Erythroblast (primary cell): ENCODE measurements at regions not wholly inside any gene's neighbourhood (a gene's known extent, or its start where the extent isn't known, plus 50 kb on each side); places are given as distances from the start of the nearest gene placed in this dataset.

Experiments
- GATA1 ChIP-seq: IDR thresholded peaks from 2 replicates; pipeline ENCODE4 v1.6.1; 2011; ENCODE audit warnings: low read depth, mild to moderate bottlenecking, control low read depth, low read length, moderate library complexity
- POLR2A ChIP-seq: IDR thresholded peaks from 2 replicates; pipeline ENCODE4 v1.6.1; 2011; ENCODE audit warnings: mild to moderate bottlenecking, low read length

DNA sequence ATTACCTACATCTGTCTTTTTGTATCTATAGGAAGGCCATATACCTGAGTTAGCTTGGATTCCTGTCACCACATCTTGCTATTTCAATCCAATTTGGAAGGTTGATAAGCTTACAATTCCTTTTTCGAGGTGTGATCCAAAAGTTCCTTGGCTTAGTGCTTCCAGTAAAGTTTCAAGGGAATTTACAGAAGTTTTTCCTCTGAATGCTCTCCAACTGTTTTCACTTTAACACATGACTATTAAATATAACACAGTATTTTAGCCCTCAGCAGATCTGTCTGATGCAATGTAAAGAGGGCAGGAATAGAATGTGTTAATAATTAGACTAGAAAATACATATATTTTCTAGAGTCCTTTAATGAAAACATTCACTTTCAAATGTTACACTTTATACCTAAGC is 171.4 kb downstream of the DKK1 start:
- TF ChIP-seq POLR2A (no peak), GATA1 (no peak)
